GM12874 (cell line): ENCODE measurements at regions not wholly inside any gene's neighbourhood (a gene's known extent, or its start where the extent isn't known, plus 50 kb on each side); places are given as distances from the start of the nearest gene placed in this dataset.

Experiments
- CTCF ChIP-seq: IDR thresholded peaks from 2 replicates; pipeline ENCODE4 v1.5.1; 2011; ENCODE audit warnings: low read depth, mild to moderate bottlenecking, control low read depth, low read length, moderate library complexity; ENCODE audit not compliant: insufficient read depth

GRCh38 chr9:80793706-80794105, 895.6 kb downstream of the TLE1 start:
- TF ChIP-seq CTCF, result no peak

- no peak for TF ChIP-seq CTCF
These were observed 896.6 kb downstream of the TLE1 start for GRCh38 chr9:80792726-80793125.

GRCh38 chr9:80791836-80792235, 897.5 kb downstream of the TLE1 start:
- TF ChIP-seq CTCF, result no peak

- no peak for TF ChIP-seq CTCF
These were observed 898.6 kb downstream of the TLE1 start for GRCh38 chr9:80790764-80791163.

GRCh38 chr9:80789831-80790230, 899.5 kb downstream of the TLE1 start:
- TF ChIP-seq CTCF, result no peak

- TF ChIP-seq CTCF, result no peak
These were observed 901.7 kb downstream of the TLE1 start for GRCh38 chr9:80787636-80788035.

GRCh38 chr9:80784647-80785046, 904.7 kb downstream of the TLE1 start:
- TF ChIP-seq CTCF, result no peak

- no peak for TF ChIP-seq CTCF
These were observed 913.4 kb downstream of the TLE1 start for GRCh38 chr9:80775971-80776370.
